SKM-1 treated with dmso at 0.1 percent for 144 hours (cell line): ENCODE measurements at regions not wholly inside any gene's neighbourhood (a gene's known extent, or its start where the extent isn't known, plus 50 kb on each side); places are given as distances from the start of the nearest gene placed in this dataset.

ENCODE experiments used
- DNase-seq: peaks from one replicate; lab custom pipeline; 2025; ENCODE audit not compliant: unreplicated experiment; lab: John Stamatoyannopoulos, UW

DNA sequence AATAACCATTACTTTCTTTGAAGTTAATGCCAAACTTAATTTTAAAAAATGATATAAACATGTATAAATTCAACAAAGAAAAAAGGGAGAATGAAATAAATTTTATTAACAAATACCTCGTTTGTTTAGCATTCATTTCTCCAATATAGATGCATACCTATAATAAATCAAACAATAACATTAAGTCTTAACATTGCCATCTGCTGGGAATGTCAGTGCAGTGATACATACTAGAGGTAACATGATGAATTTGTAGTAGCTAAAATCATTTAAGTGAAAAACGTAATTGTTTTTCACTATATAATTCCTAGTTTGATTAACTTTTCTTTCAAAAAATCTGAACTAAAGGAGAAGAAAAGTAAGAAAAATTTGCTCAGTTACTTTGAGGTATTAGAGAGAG is 340.2 kb upstream of the CBLB start:
- no peak for DNase-seq

DNA sequence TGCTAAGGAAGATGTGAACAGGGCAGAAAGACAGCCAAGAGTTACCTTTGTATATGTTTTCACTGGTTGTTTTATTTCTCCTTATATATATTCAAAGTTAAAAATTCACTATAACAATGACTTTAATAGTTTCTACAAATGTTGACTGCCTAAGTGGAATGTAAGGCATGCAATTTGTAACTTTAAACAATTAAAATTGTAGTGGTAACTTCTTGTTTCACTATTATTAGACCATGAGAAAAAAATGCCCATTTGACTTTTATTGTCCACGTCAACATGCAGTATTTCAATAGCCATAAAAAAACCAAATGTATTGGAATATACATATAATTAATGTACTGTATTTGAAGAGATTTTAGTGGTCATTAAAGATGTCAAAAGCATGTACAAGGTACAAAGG is 340.7 kb upstream of the CBLB start:
- no peak for DNase-seq

DNA sequence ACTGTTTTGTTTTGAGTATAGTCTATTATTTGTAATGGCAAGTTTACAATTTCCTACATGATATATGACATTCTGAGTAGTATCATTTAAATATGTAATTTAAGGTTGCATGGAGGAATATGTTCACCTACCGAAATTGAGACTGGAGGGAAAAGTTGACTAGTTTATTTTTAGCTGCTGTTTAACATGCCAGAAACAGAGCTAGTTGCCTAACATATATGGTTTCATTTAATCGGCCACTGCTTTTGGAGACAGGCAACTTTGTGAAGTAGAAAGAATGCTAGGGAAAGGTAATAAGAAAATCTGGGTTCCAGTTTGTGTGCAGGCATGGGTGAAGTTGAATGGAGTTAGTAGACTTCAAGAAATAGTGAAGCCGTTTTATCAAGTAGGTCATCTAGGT is 342.1 kb upstream of the CBLB start:
- DNase-seq = no peak

DNA sequence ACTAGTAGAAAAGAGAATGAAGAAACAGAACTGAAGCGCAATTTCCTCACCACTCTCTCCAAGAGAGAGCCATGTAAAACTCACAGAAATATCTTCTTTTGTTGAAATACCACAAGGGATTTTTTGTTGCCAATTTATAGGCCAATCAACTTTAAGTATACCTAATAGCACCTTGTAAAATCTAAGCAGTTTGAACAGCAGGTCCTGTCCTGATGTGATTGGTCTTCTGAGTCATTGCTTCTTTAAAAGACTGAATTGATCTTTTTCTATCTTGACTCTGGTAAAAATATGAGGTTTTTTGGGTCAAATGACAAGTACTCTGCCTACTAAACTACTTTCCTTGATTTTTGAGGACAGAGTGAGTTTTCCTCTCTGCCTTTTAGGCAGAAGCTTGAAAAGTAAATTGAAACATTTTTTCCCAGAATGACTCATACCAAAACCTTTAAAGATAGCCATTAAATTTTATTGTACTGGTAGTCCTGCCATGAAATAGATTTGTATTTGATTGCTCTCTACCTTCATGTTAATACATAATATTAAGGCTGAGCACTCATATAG is 343.9 kb upstream of the CBLB start:
- DNase-seq = no peak

DNA sequence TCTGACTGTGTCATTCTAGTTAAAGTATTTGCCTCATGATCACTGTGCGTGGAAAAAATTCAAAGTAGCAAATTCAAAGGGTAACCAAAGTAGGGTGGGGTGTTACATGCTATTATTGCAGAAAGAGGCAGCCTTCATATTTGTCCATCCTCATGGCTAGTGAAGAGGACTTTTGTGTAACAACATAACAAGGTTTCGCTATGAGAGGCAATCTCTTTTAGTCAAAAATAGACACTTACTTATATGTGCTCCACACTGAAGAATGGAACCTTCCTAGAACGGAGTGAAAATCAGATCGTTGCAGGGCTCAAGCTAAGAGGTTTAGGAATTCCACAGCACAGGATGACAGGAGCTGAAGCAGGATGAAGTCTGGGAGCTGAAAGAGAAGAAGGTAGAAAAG is 345.1 kb upstream of the CBLB start:
- DNase-seq = no peak

DNA sequence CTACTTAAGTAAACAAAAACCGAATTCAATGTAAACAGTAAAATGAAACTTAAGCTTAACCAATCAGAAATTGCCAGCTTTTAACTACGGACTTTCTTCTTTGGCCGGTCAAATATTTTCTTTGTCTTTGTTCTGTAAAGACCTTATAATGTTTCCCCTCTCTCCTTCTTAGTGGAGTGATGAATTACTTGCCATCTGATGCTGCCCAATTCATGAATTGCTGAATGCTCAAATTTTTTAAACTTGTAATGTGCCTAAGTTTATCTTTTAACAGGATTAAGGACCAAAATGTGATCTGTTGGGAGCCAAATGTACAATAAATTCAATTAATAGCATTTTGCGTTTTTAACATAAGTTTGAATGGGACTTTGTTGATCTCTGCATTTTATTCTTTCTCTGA is 345.8 kb upstream of the CBLB start:
- DNase-seq = no peak

DNA sequence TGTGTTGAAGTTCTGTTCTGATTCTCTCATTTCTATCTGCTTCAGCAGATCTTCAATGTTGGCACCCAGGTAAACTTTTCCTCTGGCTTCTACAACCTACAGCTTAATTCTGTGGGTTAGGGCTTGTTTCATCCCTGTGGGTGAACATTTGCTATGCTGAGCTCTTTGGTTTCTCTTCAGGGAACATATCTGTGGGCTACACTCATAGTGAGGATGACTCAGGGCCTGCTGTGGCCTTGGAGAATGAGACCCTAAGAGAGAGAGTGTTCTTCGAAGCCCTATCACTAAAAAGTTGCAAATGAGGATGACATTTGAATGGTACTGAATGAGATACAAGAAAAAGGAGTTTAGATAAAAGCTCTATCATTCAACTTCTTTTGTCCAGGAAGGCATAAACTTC is 346.2 kb upstream of the CBLB start:
- DNase-seq = no peak

DNA sequence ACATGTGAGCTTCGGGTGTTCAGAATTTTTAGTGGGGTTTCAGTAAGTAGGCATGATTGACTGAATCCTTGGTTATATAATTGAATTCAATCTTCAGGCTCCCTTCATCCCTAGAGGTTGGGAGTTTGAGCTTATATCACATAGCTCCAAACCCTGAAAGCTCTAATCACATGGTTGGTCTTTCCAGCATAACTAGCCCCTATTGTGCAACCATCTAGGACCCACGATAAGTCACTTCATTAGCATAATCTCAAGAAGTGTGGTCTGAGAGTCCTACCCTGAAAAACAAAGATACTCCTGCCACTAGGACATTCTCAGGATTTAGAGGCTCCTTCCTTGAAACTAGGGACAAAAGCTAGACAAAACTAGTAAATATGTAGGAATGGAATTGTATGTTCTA is 348.9 kb upstream of the CBLB start:
- DNase-seq = no peak

DNA sequence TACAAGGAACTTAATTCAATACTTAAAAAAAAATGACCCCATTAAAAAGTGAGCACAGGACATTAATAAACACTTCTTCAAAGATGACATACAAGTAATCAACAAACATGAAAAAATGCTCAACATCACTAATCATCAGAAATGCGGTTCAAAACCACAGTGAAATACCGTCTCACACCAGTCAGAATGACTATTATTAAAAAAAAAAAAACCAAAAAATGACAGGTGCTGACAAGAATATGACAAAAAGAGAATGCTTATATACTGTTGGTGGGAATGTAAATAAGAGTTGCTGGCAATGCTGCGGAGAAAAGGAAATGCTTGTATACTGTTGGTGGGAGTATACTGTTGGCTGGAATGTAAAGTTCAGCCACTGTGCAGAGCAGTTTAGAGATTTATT is 358.3 kb upstream of the CBLB start:
- DNase-seq = no peak

DNA sequence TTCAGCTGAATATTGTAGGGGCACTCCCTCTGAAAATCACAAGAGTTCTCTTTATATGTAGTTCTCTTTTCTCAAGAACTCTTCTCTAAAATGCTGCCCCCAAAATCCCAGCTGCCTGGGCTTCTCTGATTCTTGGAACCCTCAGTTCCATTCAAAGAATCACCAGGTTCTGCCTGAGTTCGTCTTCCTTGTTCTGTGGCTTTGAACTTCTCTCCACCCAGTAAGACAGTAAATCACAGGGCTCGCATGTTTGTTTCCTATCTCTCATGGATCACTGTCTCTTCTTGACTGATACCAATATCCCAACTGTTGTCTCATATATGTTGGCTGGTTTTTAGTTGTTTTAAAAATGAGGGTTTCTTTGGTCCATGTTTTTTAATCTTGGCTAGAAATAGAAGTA is 359.5 kb upstream of the CBLB start:
- DNase-seq = no peak

DNA sequence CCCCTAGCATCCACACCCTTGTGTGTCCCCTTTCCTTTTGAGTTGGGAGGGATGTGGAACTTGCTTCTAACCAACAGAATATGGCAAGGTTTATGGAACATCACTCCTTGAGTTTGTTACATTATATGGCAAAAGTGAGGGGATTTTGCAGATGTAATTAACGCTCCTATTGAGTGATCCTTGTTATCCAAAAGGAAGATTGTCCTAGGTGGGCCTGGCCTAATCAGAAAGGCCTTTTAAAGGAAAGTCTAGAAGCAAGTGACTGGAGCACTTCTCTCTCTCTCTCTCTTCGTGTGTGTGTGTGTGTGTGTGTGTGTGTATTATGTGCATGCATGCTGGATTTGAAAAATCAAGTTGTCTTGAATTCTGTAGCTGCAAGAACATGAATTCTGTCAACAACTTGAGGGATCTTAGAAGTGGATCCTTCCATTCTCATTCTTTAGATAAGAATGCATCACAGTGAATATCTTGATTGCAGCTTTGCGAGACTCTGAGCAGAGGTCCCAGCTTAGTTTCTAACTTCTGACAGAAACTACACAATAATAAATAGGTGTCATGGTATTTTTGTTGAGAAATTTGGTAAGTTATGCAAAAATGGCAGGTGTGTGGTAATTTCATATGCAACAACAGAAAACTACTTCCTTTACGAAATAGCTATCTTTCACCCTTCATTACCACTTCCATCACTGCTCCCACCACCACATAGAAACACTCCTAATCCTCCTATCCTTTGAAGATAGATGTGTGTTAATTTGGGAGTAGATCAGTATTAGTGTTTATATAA is 360.9 kb upstream of the CBLB start:
- DNase-seq = no peak

DNA sequence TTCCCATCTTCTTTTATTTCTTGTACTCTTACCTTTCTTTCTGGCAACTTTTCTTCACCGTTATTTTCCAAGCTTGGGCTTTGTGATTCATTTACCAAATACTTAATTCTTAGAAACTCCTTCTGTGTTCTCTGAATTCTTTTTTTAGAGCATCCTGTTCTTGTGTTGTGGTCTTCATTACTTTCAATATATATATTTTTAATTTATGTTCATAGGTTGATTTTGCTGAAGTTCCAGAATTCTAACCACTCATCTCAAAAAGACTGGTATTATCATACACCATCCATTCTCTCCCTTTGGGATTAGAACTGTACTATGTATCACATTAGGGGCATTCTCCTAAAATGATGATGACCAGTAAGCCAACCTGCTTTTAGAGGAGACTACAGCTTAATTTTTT is 362.3 kb upstream of the CBLB start:
- no peak for DNase-seq

DNA sequence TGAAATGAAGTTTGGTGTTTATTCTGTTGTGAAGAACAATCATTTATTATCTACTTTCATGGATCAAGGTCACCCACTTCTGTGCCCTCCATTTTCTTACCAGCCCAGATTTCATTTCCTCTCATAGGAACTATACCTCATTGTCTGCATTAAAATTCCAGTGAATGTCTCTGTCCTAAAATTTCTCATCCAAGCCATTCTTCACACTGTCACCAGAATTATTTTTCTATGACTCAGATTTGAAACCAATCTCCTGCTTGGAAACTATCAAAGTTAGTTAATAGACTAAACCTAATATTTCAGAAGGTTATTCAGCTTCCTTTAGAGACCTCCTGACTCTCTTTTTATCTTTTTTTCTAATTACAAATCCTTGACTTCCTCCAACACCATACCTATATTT is 364.1 kb upstream of the CBLB start:
- DNase-seq = no peak

DNA sequence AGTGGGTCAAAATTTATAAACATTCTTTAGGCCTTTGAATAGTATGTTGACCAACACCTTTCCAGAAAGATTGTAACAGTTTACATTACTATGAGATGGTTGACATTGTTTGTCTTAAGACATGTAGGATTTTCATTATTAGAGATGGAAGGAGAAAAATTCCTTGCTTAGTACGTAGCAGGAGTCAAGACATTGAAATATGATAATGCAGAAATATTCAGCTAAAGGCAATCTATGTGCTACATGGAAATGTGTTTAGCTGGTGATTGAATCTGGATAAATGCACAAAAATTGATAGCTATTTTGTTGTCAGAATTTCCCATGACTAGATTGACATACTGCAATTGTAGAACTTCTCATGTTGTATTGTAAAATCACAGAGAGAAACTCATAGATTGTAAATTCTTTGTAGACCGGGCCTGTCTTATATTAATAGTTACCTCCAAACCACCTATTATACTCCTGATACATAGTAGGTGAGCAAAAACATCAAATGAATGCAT is 370.4 kb upstream of the CBLB start:
- DNase-seq = no peak

DNA sequence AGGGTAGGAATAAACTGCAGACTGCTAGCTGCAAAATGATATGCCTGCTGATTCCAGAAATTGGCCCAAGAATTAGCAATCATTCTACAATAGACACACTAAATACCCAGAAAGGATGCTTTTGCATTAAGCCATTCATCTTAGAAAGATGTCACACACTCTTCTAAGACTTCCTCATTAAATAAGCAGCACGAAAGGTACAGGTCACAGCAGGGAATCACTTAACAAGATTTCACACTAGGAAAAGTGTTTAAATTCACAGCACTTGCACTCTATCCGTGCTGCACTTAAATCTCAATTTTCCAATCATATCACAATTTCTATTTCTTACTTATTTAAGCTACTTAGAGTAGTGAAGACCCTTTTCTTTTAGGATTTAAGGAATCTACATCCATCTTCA is 372.8 kb upstream of the CBLB start:
- DNase-seq = no peak

DNA sequence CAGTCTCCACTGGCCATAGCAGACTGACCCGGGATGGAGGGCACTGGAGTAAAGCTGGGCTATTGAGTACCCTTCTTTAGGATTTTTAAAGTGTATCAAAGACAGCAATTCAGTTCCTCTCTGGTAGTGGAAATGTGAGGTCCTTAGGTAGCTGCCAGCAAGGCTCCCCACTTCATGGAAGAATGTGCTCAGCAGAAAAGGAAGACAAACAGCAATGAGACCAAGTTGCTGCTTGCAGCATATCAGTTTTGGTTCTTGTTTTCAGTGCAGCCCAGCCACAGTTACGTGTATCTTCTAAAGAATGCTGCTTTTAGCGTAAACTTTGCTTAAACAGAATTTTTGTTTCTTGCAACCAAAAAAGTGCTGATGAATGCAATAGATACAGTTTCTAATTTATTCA is 374.0 kb upstream of the CBLB start:
- no peak for DNase-seq

DNA sequence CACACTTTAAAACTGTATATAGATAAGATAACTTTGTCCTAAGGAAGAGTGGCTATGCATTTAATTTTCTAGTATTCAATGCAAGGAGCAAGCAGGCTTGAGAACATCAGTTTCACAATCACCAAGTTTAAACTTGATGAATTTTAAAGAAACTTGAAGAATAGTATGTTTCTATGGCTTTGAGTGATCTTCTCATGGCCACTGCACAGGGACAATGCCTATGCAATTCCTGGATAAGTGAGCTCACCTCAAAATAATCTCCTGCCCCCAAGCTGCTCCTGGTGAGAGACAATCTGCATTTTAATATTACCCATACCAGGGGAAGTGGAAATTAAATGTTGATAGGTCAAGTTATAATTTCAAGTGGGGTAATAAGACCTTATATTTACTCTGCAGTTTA is 376.6 kb upstream of the CBLB start:
- DNase-seq = no peak

DNA sequence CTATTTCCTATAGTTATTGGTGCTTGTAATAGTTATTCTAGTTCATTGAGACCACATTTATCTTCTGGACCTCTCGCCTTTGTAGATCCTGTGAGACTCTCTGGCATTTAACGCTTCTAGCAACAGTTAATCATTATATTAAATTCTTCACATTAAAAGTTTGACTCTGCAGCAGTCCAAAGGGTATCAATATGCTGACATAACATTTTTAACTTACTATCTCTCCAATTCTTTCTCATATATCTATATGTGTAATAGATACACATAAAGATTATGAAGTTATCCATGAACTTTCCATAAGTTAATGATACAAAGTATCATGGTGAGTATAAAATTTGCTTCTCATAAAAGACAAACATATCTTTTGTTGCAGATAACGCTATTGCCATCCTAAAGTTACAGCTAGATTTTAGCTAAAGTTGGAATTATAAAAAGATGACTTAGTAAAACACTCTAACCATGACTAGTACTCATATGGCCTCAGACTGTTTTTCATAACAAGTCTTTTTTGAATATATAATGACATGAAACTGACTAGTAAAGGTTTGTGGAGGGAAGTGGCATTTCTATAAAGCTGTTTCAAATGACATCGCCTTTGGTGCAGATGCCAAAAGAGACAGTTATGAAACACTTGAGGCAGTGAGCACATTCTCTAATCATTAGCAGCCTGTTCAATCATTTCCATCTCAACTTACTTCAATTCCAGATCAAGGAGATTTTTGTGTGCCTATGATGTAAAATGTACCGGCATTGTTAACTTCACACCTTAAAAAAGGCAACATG is 379.3 kb upstream of the CBLB start:
- no peak for DNase-seq

DNA sequence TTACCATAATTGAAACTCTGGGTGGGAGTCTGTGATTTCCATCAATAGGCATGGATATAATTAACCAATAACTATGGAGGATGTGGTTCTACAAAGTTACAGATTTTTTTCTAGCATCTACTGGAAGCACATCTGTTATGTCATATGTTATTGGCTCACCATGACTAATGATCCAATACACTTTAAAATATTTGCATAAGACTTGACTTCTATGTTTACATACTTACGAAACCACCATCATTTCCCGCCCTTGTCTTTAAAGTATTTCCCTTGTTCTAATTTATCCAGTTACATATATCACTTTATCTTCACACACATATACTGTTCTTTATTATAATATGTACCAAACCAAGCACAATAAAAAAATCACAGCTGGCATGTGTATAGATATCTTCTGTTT is 380.3 kb upstream of the CBLB start:
- no peak for DNase-seq

DNA sequence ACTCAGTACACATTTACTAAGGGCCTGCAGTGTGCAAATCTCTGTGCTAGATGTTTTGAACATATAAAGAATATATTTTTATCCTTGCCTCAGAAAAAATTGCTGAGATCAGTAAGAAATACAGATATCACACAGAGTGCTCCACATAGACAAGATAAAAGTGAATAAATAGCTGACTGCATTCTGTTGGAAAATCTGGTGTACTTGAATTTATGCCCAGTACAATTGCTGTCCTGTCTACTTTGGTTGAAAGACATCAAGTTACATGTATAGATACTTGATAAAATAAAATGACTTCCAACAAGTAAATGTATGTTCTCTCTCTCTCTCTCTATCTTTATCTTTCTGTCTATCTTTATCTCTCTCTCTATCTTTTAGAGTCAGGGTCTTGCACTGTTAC is 381.2 kb upstream of the CBLB start:
- no peak for DNase-seq

DNA sequence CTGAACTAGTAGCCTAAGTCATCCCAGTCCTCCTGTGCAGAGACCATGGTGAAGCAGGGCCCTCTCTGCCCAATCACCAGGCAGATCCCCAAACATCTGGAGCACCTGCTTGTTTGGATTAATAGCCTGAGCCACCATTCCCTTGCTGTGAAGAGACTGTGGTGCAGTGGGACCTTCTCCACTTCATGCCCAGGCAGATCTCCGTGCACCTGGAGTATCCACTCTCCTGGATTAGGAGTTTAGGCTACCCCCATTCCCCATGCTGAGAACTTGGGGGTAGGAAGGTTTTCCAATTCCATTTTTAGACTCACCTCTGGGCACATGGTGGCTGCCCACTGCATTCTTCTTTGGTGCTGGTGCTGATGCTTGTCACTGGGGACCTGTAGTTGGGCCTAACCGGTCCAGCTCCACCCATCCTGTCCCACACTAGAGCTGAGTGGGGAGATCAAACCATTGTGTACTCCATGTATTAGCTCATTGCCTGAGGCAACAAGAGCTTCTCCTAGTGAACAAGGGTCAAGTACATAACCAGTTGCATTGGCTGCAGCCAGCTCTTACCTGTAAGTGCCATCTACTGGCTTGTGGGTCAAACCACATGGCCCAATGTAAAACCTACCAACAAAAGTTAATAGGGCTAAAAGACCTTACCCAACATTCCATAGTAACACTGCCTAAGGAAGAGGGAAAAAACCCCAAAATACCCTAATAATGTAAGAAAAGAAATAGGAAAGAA is 382.5 kb upstream of the CBLB start:
- DNase-seq = no peak

DNA sequence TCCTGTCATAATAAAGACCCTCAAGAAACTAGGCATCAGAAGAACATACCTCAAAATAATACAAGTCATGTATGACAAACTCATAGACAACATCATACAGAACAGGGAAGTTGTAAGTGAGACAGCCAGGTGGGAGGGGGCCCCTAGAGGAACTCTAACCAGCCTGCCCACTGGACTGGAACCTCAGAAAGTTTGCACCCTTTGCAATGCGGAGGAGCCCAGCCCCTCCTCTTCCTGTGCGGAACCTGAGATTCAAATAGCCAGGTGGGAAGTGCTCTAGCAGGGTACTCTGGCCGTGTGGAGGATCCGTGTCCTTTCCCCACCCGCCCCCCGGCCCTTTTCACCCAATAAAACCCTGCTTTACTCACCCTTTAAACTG is 387.0 kb upstream of the CBLB start:
- DNase-seq = no peak
